ENCODE measurements at regions not wholly inside any gene's neighbourhood (a gene's known extent, or its start where the extent isn't known, plus 50 kb on each side); places are given as distances from the start of the nearest gene placed in this dataset.
A peak's percentile ranks its signal among the peaks of the same experiment; 100 is the strongest.

DNA sequence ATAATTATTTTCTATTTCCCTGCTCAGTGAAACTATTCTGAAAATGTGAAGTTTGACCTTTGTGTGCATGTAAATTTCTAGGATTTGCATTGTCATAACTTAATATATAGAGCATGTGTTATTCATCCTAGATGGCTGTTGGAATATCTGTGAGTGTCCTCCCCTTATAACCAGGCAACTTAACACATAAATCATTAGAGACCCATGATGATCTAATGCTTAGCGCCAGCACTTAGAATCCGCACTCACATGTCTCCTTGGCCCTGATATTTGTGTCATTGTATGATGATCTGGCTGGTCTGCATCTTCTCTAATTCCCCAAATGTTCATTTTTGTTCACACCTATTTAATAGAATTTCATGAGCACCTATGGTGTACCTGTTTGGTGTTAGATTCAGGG lies 1354.5 kb downstream of the XPNPEP1 start:
- no peak overlapping the region for H3K4me3 Mint-ChIP-seq (ENCODE audit: unreplicated experiment)
- intact Hi-C loops (cut with micrococcal nuclease; ENCODE audit: unreplicated experiment): no loop called here
- no peaks in the 10 kb centered on the region for H3K36me3 Mint-ChIP-seq (ENCODE audit: insufficient read depth, unreplicated experiment)
- H3K9me3 Mint-ChIP-seq (ENCODE audit: unreplicated experiment): no peaks in the 10 kb centered on the region
- H3K36me3 ChIP-seq (ENCODE audit: control insufficient read depth, insufficient read depth, low read length): no peaks in the 10 kb centered on the region
- no peak for DNase-seq
- CTCF ChIA-PET: no interaction called here
- H3K4me1 Mint-ChIP-seq (ENCODE audit: low read depth, unreplicated experiment): peaks cover 16% of the 10 kb centered on the region
- no peak for TF ChIP-seq CTCF (IDR thresholded peaks at IDR 0.05; ENCODE audit: insufficient read depth in 1 of 2, low read depth in 1 of 2, low read length in 1 of 2, severe bottlenecking in 1 of 2, unreplicated experiment in 1 of 2)
- no peak overlapping the region for H3K4me3 ChIP-seq (ENCODE audit: low read depth, low read length)
- POLR2A ChIA-PET: no interaction called here
- no peaks in the 10 kb centered on the region for H3K27me3 ChIP-seq (replicated peaks; ENCODE audit: control insufficient read depth, insufficient read depth, low read length)
- no peaks in the 10 kb centered on the region for H3K27me3 Mint-ChIP-seq (ENCODE audit: insufficient read depth, unreplicated experiment)
- 0 out of 2 replicates have a peak, but pooled peaks cover 3% of the 10 kb centered on the region for H3K9me3 ChIP-seq
- BruUV-seq (replicated peaks): no TSS peak
- no peak overlapping the region for H3K27ac Mint-ChIP-seq (ENCODE audit: unreplicated experiment)
- H3K4me1 ChIP-seq: peaks cover 9% of the 10 kb centered on the region; the same call in 1 of the 2 replicates

DNA sequence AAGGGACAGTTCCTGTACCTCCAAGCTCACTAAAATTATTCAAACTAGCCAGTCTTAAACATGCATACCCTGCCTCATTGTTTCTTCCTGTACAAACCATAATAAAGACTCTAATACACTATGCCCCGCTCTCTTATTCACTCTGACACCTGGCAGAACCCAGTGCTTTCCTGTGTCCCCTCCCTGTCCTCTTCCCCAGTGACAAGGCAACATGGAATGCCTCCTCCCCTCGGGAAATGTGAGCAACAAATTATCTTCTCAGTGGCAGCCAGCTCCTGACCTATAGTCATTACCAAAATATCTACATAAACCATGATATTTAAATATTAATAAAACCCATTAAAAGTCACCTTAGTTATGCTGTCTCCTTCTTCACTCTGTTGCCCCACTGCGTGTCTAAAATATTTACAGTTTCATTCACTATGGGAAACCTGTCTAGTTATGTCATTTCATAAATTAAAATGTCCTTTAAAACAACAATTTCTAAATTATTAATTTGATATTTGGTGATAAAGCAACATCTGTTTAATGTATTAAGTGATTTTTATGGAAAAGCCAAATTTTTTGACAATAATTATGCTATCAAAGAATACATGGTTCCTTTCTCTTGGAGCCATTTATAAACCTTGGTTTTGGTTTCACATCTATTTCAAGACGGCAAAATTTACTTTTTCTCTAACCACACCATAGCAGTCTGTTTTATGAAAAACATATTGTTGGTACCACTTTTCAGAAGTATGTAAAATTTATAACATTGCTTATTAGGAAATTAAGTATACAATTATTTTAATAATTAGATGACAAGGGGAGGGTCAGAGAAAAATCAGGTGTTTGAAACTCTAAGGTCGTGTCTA lies 1355.2 kb downstream of the XPNPEP1 start:
- H3K4me3 ChIP-seq (ENCODE audit: low read depth, low read length): no peak overlapping the region
- H3K27me3 Mint-ChIP-seq (ENCODE audit: insufficient read depth, unreplicated experiment): no peaks in the 10 kb centered on the region
- no peak for DNase-seq
- peaks cover 9% of the 10 kb centered on the region; the same call in 1 of the 2 replicates for H3K4me1 ChIP-seq
- H3K4me1 Mint-ChIP-seq (ENCODE audit: low read depth, unreplicated experiment): peaks cover 16% of the 10 kb centered on the region
- TF ChIP-seq CTCF (IDR thresholded peaks at IDR 0.05; ENCODE audit: insufficient read depth in 1 of 2, low read depth in 1 of 2, low read length in 1 of 2, severe bottlenecking in 1 of 2, unreplicated experiment in 1 of 2): no peak
- 0 out of 2 replicates have a peak, but pooled peaks cover 3% of the 10 kb centered on the region for H3K9me3 ChIP-seq
- no TSS peak for BruUV-seq (replicated peaks)
- intact Hi-C loops (cut with micrococcal nuclease; ENCODE audit: unreplicated experiment): no loop called here
- H3K36me3 ChIP-seq (ENCODE audit: control insufficient read depth, insufficient read depth, low read length): no peaks in the 10 kb centered on the region
- no peak overlapping the region for H3K4me3 Mint-ChIP-seq (ENCODE audit: unreplicated experiment)
- no peaks in the 10 kb centered on the region for H3K36me3 Mint-ChIP-seq (ENCODE audit: insufficient read depth, unreplicated experiment)
- H3K27me3 ChIP-seq (replicated peaks; ENCODE audit: control insufficient read depth, insufficient read depth, low read length): no peaks in the 10 kb centered on the region
- CTCF ChIA-PET: no interaction called here
- H3K27ac Mint-ChIP-seq (ENCODE audit: unreplicated experiment): peak overlapping the region; percentile 10
- H3K9me3 Mint-ChIP-seq (ENCODE audit: unreplicated experiment): no peaks in the 10 kb centered on the region
- POLR2A ChIA-PET: no interaction called here

DNA sequence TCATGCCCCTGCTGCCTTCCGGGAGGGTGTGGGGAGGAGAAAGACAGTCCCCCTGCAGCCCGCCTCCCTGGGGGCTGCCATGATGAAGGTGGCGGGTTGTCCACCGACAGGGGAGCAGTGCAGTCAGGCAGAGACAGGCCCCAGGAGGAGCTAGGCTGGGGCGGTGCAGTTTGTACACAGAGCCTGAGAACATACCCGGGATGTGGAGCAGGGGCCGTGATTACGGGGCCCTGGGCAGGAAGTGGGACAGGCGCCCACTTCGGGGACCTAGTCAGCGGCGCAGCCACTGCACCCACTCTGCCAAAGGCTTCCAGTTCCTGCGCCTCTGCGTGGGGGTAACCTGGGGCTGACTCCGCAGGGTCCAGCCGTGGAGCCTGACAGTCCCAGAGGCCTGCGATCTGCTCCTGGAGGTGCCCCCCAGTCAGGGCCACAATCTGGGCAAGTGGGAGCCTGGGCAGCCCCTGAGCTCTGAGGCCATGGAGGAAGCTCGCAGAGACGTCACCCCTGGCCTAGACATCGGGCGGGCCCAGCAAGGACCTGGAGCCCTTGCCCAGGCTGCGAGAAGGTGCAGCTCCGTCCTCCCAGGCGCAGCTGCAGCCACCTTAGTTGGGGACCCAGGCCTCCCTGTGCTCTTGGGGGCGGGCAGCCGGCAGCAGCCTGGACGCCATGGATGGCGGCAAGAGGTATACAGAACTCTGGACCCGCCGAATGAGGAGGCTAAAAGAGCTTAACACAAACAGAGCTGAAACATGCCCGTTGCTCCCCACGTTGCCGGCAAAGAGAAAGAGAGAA lies 1356.8 kb downstream of the XPNPEP1 start:
- POLR2A ChIA-PET: no interaction called here
- H3K36me3 ChIP-seq (ENCODE audit: control insufficient read depth, insufficient read depth, low read length): no peaks in the 10 kb centered on the region
- no peaks in the 10 kb centered on the region for H3K9me3 Mint-ChIP-seq (ENCODE audit: unreplicated experiment)
- TF ChIP-seq CTCF (IDR thresholded peaks at IDR 0.05; ENCODE audit: insufficient read depth in 1 of 2, low read depth in 1 of 2, low read length in 1 of 2, severe bottlenecking in 1 of 2, unreplicated experiment in 1 of 2): no peak
- no peak for DNase-seq
- H3K27ac Mint-ChIP-seq (ENCODE audit: unreplicated experiment): no peak overlapping the region
- no peaks in the 10 kb centered on the region for H3K27me3 ChIP-seq (replicated peaks; ENCODE audit: control insufficient read depth, insufficient read depth, low read length)
- H3K4me3 Mint-ChIP-seq (ENCODE audit: unreplicated experiment): no peak overlapping the region
- H3K27me3 Mint-ChIP-seq (ENCODE audit: insufficient read depth, unreplicated experiment): no peaks in the 10 kb centered on the region
- 0 out of 2 replicates have a peak, but pooled peaks cover 3% of the 10 kb centered on the region for H3K9me3 ChIP-seq
- peaks cover 8% of the 10 kb centered on the region for H3K4me1 Mint-ChIP-seq (ENCODE audit: low read depth, unreplicated experiment)
- H3K4me3 ChIP-seq (ENCODE audit: low read depth, low read length): no peak overlapping the region
- CTCF ChIA-PET: no interaction called here
- H3K4me1 ChIP-seq: peaks cover under 1% of the 10 kb centered on the region; the same call in 1 of the 2 replicates
- BruUV-seq (replicated peaks): no TSS peak
- intact Hi-C loops (cut with micrococcal nuclease; ENCODE audit: unreplicated experiment): no loop called here
- H3K36me3 Mint-ChIP-seq (ENCODE audit: insufficient read depth, unreplicated experiment): no peaks in the 10 kb centered on the region
